ENCODE measurements at regions not wholly inside any gene's neighbourhood (a gene's known extent, or its start where the extent isn't known, plus 50 kb on each side); places are given as distances from the start of the nearest gene placed in this dataset.

- DNase-seq (ENCODE audit: low read depth in 2 of 2): no peak
Measured at GRCh38 chr21:24737296-24737850, 869.9 kb downstream of the MRPL39 start.

- no peak for DNase-seq (ENCODE audit: low read depth in 2 of 2)
Measured at GRCh38 chr21:24730661-24731060, 876.6 kb downstream of the MRPL39 start.

GRCh38 chr21:24729568-24729967 is 877.7 kb downstream of the MRPL39 start:
- no peak for DNase-seq (ENCODE audit: low read depth in 2 of 2)

GRCh38 chr21:24727803-24728440 is 879.4 kb downstream of the MRPL39 start:
- no peak for DNase-seq (ENCODE audit: low read depth in 2 of 2)

GRCh38 chr21:24716281-24716918 is 890.9 kb downstream of the MRPL39 start:
- DNase-seq (ENCODE audit: low read depth in 2 of 2): no peak

- DNase-seq (ENCODE audit: low read depth in 2 of 2): no peak
Measured at GRCh38 chr21:24714646-24715200, 892.6 kb downstream of the MRPL39 start.

- DNase-seq (ENCODE audit: low read depth in 2 of 2): no peak
Measured at GRCh38 chr21:24705201-24705600, 902.1 kb downstream of the MRPL39 start.

GRCh38 chr21:24693779-24694178 is 913.5 kb downstream of the MRPL39 start:
- no peak for DNase-seq (ENCODE audit: low read depth in 2 of 2)

GRCh38 chr21:24681456-24681855 is 925.8 kb downstream of the MRPL39 start:
- no peak for DNase-seq (ENCODE audit: low read depth in 2 of 2)

GRCh38 chr21:24671901-24672300 is 935.4 kb downstream of the MRPL39 start:
- DNase-seq (ENCODE audit: low read depth in 2 of 2): no peak

GRCh38 chr21:24658926-24659325 is 948.4 kb downstream of the MRPL39 start:
- no peak for DNase-seq (ENCODE audit: low read depth in 2 of 2)

GRCh38 chr21:24658026-24658425 is 949.3 kb downstream of the MRPL39 start:
- DNase-seq (ENCODE audit: low read depth in 2 of 2): no peak

GRCh38 chr21:24649691-24650090 is 957.6 kb downstream of the MRPL39 start:
- DNase-seq (ENCODE audit: low read depth in 2 of 2): no peak

- DNase-seq (ENCODE audit: low read depth in 2 of 2): no peak
Measured at GRCh38 chr21:24636696-24637095, 970.6 kb downstream of the MRPL39 start.

GRCh38 chr21:24634749-24635148 is 972.5 kb downstream of the MRPL39 start:
- DNase-seq (ENCODE audit: low read depth in 2 of 2): no peak

GRCh38 chr21:24628536-24628935 is 978.7 kb downstream of the MRPL39 start:
- no peak for DNase-seq (ENCODE audit: low read depth in 2 of 2)

GRCh38 chr21:24628046-24628445 is 979.2 kb downstream of the MRPL39 start:
- no peak for DNase-seq (ENCODE audit: low read depth in 2 of 2)

GRCh38 chr21:24617819-24618218 is 989.5 kb downstream of the MRPL39 start:
- no peak for DNase-seq (ENCODE audit: low read depth in 2 of 2)

- no peak for DNase-seq (ENCODE audit: low read depth in 2 of 2)
Measured at GRCh38 chr21:24594082-24594481, 1013.2 kb downstream of the MRPL39 start.

- no peak for DNase-seq (ENCODE audit: low read depth in 2 of 2)
Measured at GRCh38 chr21:24590261-24590660, 1017.0 kb downstream of the MRPL39 start.

GRCh38 chr21:24583473-24583872 is 1023.8 kb downstream of the MRPL39 start:
- no peak for DNase-seq (ENCODE audit: low read depth in 2 of 2)

GRCh38 chr21:24577301-24577700 is 1030.0 kb downstream of the MRPL39 start:
- no peak for DNase-seq (ENCODE audit: low read depth in 2 of 2)

- DNase-seq (ENCODE audit: low read depth in 2 of 2): no peak
Measured at GRCh38 chr21:24561291-24561690, 1046.0 kb downstream of the MRPL39 start.
